PFSK-1 (cell line): ENCODE measurements at regions not wholly inside any gene's neighbourhood (a gene's known extent, or its start where the extent isn't known, plus 50 kb on each side); places are given as distances from the start of the nearest gene placed in this dataset.

Experiments used
- FOXP2 ChIP-seq: optimal IDR thresholded peaks from 2 replicates; pipeline ENCODE3; 2011; ENCODE audit warnings: borderline replicate concordance, control low read depth, inconsistent platforms; ENCODE audit not compliant: insufficient read depth; ENCODE audit errors: extremely low read length, extremely low read depth
- POLR2AphosphoS5 ChIP-seq: IDR thresholded peaks from 2 replicates; pipeline ENCODE4 v1.6.1; 2012; ENCODE audit warnings: low read depth, mild to moderate bottlenecking, control low read depth, low read length, moderate library complexity
- REST ChIP-seq, 2 experiments: IDR thresholded peaks; 2 replicates each; pipeline versions ENCODE4 v1.6.1 to v1.8.0; 2011 to 2012; ENCODE audit warnings: low read depth in 2 of 2, low read length in 2 of 2, control low read depth in 1 of 2, inconsistent platforms in 1 of 2, mild to moderate bottlenecking in 1 of 2, moderate library complexity in 1 of 2; ENCODE audit not compliant: insufficient read depth in 1 of 2
- SIN3A ChIP-seq: IDR thresholded peaks from 2 replicates; pipeline ENCODE4 v1.6.1; 2012; ENCODE audit warnings: mild to moderate bottlenecking, low read length, moderate library complexity, borderline replicate concordance; ENCODE audit not compliant: insufficient read depth
- TAF1 ChIP-seq: IDR thresholded peaks from 2 replicates; pipeline ENCODE4 v1.6.1; 2012; ENCODE audit warnings: low read length, control low read depth, borderline replicate concordance; ENCODE audit not compliant: insufficient read depth

GRCh38 chr3:5476403-5476802, 288.9 kb downstream of the EDEM1 start:
- TF ChIP-seq POLR2AphosphoS5: no peak
- no peak for TF ChIP-seq TAF1
- no peak for TF ChIP-seq REST (IDR thresholded peaks at IDR 0.05; ENCODE audit: insufficient read depth in 1 of 2, low read depth in 2 of 2, low read length in 2 of 2)

DNA sequence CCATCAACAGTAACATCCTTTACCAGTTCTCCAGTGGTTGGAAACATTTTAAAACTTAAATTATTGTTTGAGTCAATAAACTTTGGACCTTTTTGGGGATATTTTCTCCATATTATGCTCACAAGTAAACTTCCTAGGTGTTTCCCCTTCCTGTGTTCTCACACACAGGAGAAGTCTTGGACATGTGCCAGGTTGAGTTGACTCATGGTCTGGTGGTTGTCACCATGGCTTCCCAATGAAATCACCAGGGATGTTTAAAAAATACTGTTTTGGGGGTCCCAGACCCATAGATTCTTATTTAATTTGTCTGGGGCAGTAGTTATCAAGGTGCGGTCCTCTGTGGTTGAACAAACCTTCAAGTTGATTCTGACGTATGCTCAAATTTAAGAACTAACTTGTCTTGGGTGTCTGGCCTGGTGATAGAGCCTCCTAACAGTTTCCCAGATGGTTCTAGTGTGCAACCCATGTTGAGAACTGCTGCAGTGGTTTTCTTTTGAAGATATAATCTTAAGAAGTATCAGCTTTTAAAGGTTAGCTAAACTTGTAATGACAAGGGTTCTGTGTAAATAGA, 291.8 kb downstream of the EDEM1 start:
- TF ChIP-seq FOXP2 (no peak), POLR2AphosphoS5 (no peak), TAF1 (no peak), REST (IDR thresholded peaks at IDR 0.05; ENCODE audit: insufficient read depth in 1 of 2, low read depth in 2 of 2, low read length in 2 of 2) (no peak), SIN3A (no peak)

GRCh38 chr3:5480190-5480589, 292.7 kb downstream of the EDEM1 start:
- no peak for TF ChIP-seq REST (IDR thresholded peaks at IDR 0.05; ENCODE audit: insufficient read depth in 1 of 2, low read depth in 2 of 2, low read length in 2 of 2)
- no peak for TF ChIP-seq FOXP2
- no peak for TF ChIP-seq SIN3A
- no peak for TF ChIP-seq TAF1
- TF ChIP-seq POLR2AphosphoS5: no peak

- no peak for TF ChIP-seq POLR2AphosphoS5
- no peak for TF ChIP-seq SIN3A
- no peak for TF ChIP-seq FOXP2
- no peak for TF ChIP-seq TAF1
- TF ChIP-seq REST (IDR thresholded peaks at IDR 0.05; ENCODE audit: insufficient read depth in 1 of 2, low read depth in 2 of 2, low read length in 2 of 2): no peak
Observed at GRCh38 chr3:5485427-5485826, 297.9 kb downstream of the EDEM1 start.

DNA sequence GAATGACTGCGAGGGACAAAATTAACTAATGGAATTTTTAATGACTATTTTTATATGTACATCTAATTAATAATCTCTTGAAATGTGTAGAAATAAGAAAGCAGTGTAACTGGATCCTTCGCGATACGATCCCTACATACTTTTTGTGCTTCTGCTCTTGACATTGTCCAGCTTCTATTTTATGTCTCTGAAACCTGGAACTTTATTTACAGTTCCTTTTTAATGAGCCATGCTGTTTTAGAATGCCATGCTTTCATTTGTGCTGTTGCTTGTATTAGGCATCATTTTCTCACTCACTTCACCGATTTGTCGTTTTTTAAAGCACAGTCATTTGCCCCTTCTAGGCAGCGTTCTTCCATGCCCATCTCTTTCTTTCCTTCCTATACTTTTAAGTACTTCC, 301.3 kb downstream of the EDEM1 start:
- no peak for TF ChIP-seq TAF1
- TF ChIP-seq SIN3A: no peak
- no peak for TF ChIP-seq POLR2AphosphoS5
- no peak for TF ChIP-seq FOXP2
- no peak for TF ChIP-seq REST (IDR thresholded peaks at IDR 0.05; ENCODE audit: insufficient read depth in 1 of 2, low read depth in 2 of 2, low read length in 2 of 2)
